BLaER1 (cell line): ENCODE measurements at regions not wholly inside any gene's neighbourhood (a gene's known extent, or its start where the extent isn't known, plus 50 kb on each side); places are given as distances from the start of the nearest gene placed in this dataset.

Source experiments
- H3K27ac ChIP-seq: shearing (Covaris generic); formaldehyde crosslinking; 2 replicates; pipeline ENCODE4 v1.8.1; 2022
- H3K27me3 ChIP-seq: shearing (Covaris generic); formaldehyde crosslinking; 2 replicates; pipeline ENCODE4 v1.8.1; 2022
- H3K36me3 ChIP-seq: shearing (Covaris generic); formaldehyde crosslinking; 2 replicates; pipeline ENCODE4 v1.8.1; 2022
- H3K4me1 ChIP-seq: shearing (Covaris generic); formaldehyde crosslinking; 2 replicates; pipeline ENCODE4 v1.8.1; 2022
- H3K4me2 ChIP-seq: shearing (Covaris generic); formaldehyde crosslinking; 2 replicates; pipeline ENCODE4 v1.8.1; 2022
- H3K4me3 ChIP-seq: shearing (Covaris generic); formaldehyde crosslinking; 2 replicates; pipeline ENCODE4 v1.8.1; 2022
- H3K9ac ChIP-seq: shearing (Covaris generic); formaldehyde crosslinking; 2 replicates; pipeline ENCODE4 v1.8.1; 2022
- H3K9me3 ChIP-seq: shearing (Covaris generic); formaldehyde crosslinking; 2 replicates; pipeline ENCODE4 v1.8.1; 2022
- H4K20me1 ChIP-seq: shearing (Covaris generic); formaldehyde crosslinking; 2 replicates; pipeline ENCODE4 v1.8.1; 2022
- Cebpa-rat ChIP-seq: shearing (Covaris generic); IDR thresholded peaks from 2 replicates; pipeline ENCODE4 v1.8.1; 2022

GRCh38 chr18:61742565-61743429 is 150.0 kb downstream of the RNF152 start:
- Histone ChIP-seq H4K20me1 (no peaks in the 10 kb centered on the region), H3K4me2 (no peak overlapping the region), H3K9me3 (peaks cover 41% of the 10 kb centered on the region), H3K9ac (no peak overlapping the region), H3K4me3 (no peak overlapping the region), H3K27ac (no peak overlapping the region), H3K27me3 (no peaks in the 10 kb centered on the region), H3K36me3 (no peaks in the 10 kb centered on the region), H3K4me1 (peaks cover 16% of the 10 kb centered on the region)
- TF ChIP-seq Cebpa-rat, result no peak

DNA sequence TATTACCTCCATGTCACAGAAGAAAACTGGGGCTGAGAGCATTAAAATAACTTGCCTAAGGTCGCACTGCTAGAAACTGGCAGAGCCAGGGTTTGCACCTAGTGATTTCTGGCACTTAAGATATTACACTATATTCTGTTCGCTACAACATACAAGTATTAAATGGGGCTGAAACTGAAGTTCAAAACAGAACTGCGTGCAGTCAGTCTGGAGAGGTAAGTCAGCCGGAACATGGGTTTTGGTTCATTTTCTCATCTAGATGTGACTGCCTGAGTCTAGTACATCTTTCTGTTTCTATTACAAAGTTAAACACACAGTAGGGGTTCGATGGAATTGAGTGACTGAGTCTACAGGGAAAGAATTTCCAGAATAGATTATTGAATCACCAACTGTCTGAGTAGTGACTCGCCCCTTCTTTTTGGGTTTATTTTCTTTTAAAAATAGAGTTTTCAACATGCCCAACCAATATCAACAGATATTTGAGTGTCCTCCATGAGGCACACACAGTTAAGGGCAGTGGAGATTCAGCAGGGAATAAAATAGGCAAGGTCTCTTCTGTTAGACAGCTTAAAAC is 150.8 kb downstream of the RNF152 start:
- Histone ChIP-seq H3K4me2 (no peak overlapping the region), H3K9me3 (peaks cover 45% of the 10 kb centered on the region), H4K20me1 (no peaks in the 10 kb centered on the region), H3K27ac (no peak overlapping the region), H3K4me3 (no peak overlapping the region), H3K9ac (no peak overlapping the region), H3K36me3 (no peaks in the 10 kb centered on the region), H3K4me1 (peaks cover 21% of the 10 kb centered on the region), H3K27me3 (no peaks in the 10 kb centered on the region; the same call in 1 of the 2 replicates)
- no peak for TF ChIP-seq Cebpa-rat

- H3K27me3 ChIP-seq, result no peaks in the 10 kb centered on the region; the same call in 1 of the 2 replicates
- H3K36me3 ChIP-seq, result no peaks in the 10 kb centered on the region
- no peaks in the 10 kb centered on the region for H4K20me1 ChIP-seq
- H3K9ac ChIP-seq, result no peak overlapping the region
- H3K9me3 ChIP-seq, result peaks cover 67% of the 10 kb centered on the region
- peak overlapping the region; percentile 79 for H3K4me2 ChIP-seq
- H3K4me1 ChIP-seq, result peaks cover 21% of the 10 kb centered on the region
- no peak for TF ChIP-seq Cebpa-rat
- H3K4me3 ChIP-seq, result peak overlapping the region; percentile 20; the same call in 1 of the 2 replicates
- H3K27ac ChIP-seq, result peak overlapping the region; percentile 51; the same call in 1 of the 2 replicates
These were observed 154.3 kb downstream of the RNF152 start for GRCh38 chr18:61738488-61738887.

- no peak for TF ChIP-seq Cebpa-rat
- H3K36me3 ChIP-seq, result no peaks in the 10 kb centered on the region
- no peak overlapping the region for H3K9ac ChIP-seq
- H3K27ac ChIP-seq, result no peak overlapping the region
- no peaks in the 10 kb centered on the region; the same call in 1 of the 2 replicates for H3K27me3 ChIP-seq
- H3K9me3 ChIP-seq, result peaks cover 67% of the 10 kb centered on the region
- peak overlapping the region; percentile 79 for H3K4me2 ChIP-seq
- H4K20me1 ChIP-seq, result no peaks in the 10 kb centered on the region
- H3K4me3 ChIP-seq, result no peak overlapping the region
- H3K4me1 ChIP-seq, result peaks cover 21% of the 10 kb centered on the region
These were observed 154.8 kb downstream of the RNF152 start for GRCh38 chr18:61738042-61738441.

- no peak overlapping the region for H3K4me3 ChIP-seq
- peaks cover 21% of the 10 kb centered on the region for H3K4me1 ChIP-seq
- no peak for TF ChIP-seq Cebpa-rat
These were observed 156.7 kb downstream of the RNF152 start for GRCh38 chr18:61736133-61736532.

GRCh38 chr18:61735564-61736102 is 157.2 kb downstream of the RNF152 start:
- Histone ChIP-seq H3K9ac (no peak overlapping the region), H3K36me3 (no peaks in the 10 kb centered on the region), H3K9me3 (peaks cover 53% of the 10 kb centered on the region), H3K4me3 (no peak overlapping the region), H3K4me2 (no peak overlapping the region), H3K27ac (no peak overlapping the region), H3K27me3 (no peaks in the 10 kb centered on the region; the same call in 1 of the 2 replicates), H4K20me1 (no peaks in the 10 kb centered on the region), H3K4me1 (peaks cover 21% of the 10 kb centered on the region)
- TF ChIP-seq Cebpa-rat, result no peak

More at GRCh38 chr18:61736133-61736532, 156.7 kb downstream of the RNF152 start:
- no peak overlapping the region for H3K9ac ChIP-seq
- no peak overlapping the region for H3K27ac ChIP-seq
- H4K20me1 ChIP-seq, result no peaks in the 10 kb centered on the region
- no peaks in the 10 kb centered on the region; the same call in 1 of the 2 replicates for H3K27me3 ChIP-seq
- peaks cover 58% of the 10 kb centered on the region for H3K9me3 ChIP-seq
- no peak overlapping the region for H3K4me2 ChIP-seq
- H3K36me3 ChIP-seq, result no peaks in the 10 kb centered on the region

- no peak overlapping the region for H3K27ac ChIP-seq
These were observed 158.4 kb downstream of the RNF152 start for GRCh38 chr18:61734396-61734795.

GRCh38 chr18:61732854-61733253 is 160.0 kb downstream of the RNF152 start:
- Histone ChIP-seq H3K9ac (no peak overlapping the region), H4K20me1 (no peaks in the 10 kb centered on the region), H3K27ac (no peak overlapping the region), H3K4me3 (no peak overlapping the region), H3K27me3 (no peaks in the 10 kb centered on the region; the same call in 1 of the 2 replicates), H3K4me2 (no peak overlapping the region), H3K9me3 (peaks cover 34% of the 10 kb centered on the region), H3K4me1 (peaks cover 5% of the 10 kb centered on the region), H3K36me3 (no peaks in the 10 kb centered on the region)
- no peak for TF ChIP-seq Cebpa-rat

More at GRCh38 chr18:61734396-61734795, 158.4 kb downstream of the RNF152 start:
- H3K4me2 ChIP-seq, result no peak overlapping the region
- no peak for TF ChIP-seq Cebpa-rat
- H3K4me3 ChIP-seq, result no peak overlapping the region
- no peak overlapping the region for H3K9ac ChIP-seq
- H3K27me3 ChIP-seq, result no peaks in the 10 kb centered on the region; the same call in 1 of the 2 replicates
- H3K36me3 ChIP-seq, result no peaks in the 10 kb centered on the region
- H3K4me1 ChIP-seq, result peaks cover 21% of the 10 kb centered on the region
- no peaks in the 10 kb centered on the region for H4K20me1 ChIP-seq
- H3K9me3 ChIP-seq, result peaks cover 42% of the 10 kb centered on the region

- Histone ChIP-seq H4K20me1 (no peaks in the 10 kb centered on the region), H3K4me1 (no peaks in the 10 kb centered on the region), H3K9me3 (peaks cover 28% of the 10 kb centered on the region), H3K9ac (no peak overlapping the region), H3K4me3 (no peak overlapping the region), H3K36me3 (no peaks in the 10 kb centered on the region), H3K4me2 (no peak overlapping the region), H3K27me3 (no peaks in the 10 kb centered on the region), H3K27ac (no peak overlapping the region)
- TF ChIP-seq Cebpa-rat, result no peak
These were observed 161.0 kb downstream of the RNF152 start for GRCh38 chr18:61731693-61732376.
